ENCODE measurements at regions not wholly inside any gene's neighbourhood (a gene's known extent, or its start where the extent isn't known, plus 50 kb on each side); places are given as distances from the start of the nearest gene placed in this dataset.

DNA sequence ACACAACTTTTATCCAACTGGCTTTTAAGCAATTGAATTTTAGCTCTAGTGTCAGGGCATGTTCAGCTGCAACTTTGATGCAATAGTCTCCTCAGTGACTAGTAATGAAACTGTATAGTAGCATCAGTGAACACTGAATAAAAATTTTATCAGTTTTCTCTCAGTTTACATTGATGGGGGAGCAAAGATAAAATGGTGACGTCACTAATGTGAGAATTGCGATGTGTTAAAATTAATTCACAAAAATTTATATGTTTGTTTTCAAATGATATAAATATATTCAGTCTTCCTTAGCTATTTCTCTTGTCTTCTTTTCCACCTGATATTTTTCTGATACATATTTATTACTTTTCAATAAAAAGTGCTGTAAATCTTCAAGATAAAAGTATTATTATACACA lies 508.8 kb upstream of the AGA start:
- TF ChIP-seq, protein P1, sequence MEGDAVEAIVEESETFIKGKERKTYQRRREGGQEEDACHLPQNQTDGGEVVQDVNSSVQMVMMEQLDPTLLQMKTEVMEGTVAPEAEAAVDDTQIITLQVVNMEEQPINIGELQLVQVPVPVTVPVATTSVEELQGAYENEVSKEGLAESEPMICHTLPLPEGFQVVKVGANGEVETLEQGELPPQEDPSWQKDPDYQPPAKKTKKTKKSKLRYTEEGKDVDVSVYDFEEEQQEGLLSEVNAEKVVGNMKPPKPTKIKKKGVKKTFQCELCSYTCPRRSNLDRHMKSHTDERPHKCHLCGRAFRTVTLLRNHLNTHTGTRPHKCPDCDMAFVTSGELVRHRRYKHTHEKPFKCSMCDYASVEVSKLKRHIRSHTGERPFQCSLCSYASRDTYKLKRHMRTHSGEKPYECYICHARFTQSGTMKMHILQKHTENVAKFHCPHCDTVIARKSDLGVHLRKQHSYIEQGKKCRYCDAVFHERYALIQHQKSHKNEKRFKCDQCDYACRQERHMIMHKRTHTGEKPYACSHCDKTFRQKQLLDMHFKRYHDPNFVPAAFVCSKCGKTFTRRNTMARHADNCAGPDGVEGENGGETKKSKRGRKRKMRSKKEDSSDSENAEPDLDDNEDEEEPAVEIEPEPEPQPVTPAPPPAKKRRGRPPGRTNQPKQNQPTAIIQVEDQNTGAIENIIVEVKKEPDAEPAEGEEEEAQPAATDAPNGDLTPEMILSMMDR (conservative IDR thresholded peaks at IDR 0.05; ENCODE audit: low read depth, low read length): no peak
- TF ChIP-seq BHLHE40 (IDR thresholded peaks at IDR 0.05; ENCODE audit: low read depth, low read length): no peak
- TF ChIP-seq POLR2A (IDR thresholded peaks at IDR 0.05; ENCODE audit: low read depth, low read length): no peak
- TF ChIP-seq, protein P2, sequence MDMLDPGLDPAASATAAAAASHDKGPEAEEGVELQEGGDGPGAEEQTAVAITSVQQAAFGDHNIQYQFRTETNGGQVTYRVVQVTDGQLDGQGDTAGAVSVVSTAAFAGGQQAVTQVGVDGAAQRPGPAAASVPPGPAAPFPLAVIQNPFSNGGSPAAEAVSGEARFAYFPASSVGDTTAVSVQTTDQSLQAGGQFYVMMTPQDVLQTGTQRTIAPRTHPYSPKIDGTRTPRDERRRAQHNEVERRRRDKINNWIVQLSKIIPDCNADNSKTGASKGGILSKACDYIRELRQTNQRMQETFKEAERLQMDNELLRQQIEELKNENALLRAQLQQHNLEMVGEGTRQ (IDR thresholded peaks at IDR 0.05; ENCODE audit: low read depth, low read length): no peak
- TF ChIP-seq MXI1 (IDR thresholded peaks at IDR 0.05; ENCODE audit: borderline replicate concordance, low read depth, low read length): no peak
- TF ChIP-seq, protein P3, sequence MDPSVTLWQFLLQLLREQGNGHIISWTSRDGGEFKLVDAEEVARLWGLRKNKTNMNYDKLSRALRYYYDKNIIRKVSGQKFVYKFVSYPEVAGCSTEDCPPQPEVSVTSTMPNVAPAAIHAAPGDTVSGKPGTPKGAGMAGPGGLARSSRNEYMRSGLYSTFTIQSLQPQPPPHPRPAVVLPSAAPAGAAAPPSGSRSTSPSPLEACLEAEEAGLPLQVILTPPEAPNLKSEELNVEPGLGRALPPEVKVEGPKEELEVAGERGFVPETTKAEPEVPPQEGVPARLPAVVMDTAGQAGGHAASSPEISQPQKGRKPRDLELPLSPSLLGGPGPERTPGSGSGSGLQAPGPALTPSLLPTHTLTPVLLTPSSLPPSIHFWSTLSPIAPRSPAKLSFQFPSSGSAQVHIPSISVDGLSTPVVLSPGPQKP (IDR thresholded peaks at IDR 0.05; ENCODE audit: borderline replicate concordance, low read depth, low read length): no peak
- TF ChIP-seq MAFK (IDR thresholded peaks at IDR 0.05; ENCODE audit: low read depth, low read length): no peak
- no peak for TF ChIP-seq RAD21 (IDR thresholded peaks at IDR 0.05; ENCODE audit: low read length)
- TF ChIP-seq RFX5 (IDR thresholded peaks at IDR 0.05; ENCODE audit: low read depth, low read length): no peak
- TF ChIP-seq FOS (IDR thresholded peaks at IDR 0.05; ENCODE audit: low read depth, low read length): no peak

All from IMR-90 (cell line).